MCF 10A (cell line): ENCODE measurements at regions not wholly inside any gene's neighbourhood (a gene's known extent, or its start where the extent isn't known, plus 50 kb on each side); places are given as distances from the start of the nearest gene placed in this dataset.

Experiments
- BruUV-seq: library from RNA; stranded (reverse); fragments of 400-500 nt; replicated peaks from 2 replicates; lab custom pipeline; 2021; lab: Mats Ljungman, UMichigan
- CTCF ChIA-PET: fragments of 300-600 bp; sonication (Branson Sonifier 250); formaldehyde crosslinking; extraction: SDS; loops from one replicate; lab custom pipeline; 2021; ENCODE audit warnings: antibody characterized with exemption, inconsistent platforms; lab: Yijun Ruan, JAX
- POLR2A ChIA-PET: fragments of 300-600, 350-650 bp; sonication (Branson Sonifier 250); formaldehyde crosslinking; extraction: SDS; loops from one replicate; lab custom pipeline; 2020; ENCODE audit warnings: antibody characterized with exemption, inconsistent platforms; lab: Yijun Ruan, JAX
- DNase-seq: peaks from one replicate; pipeline ENCODE4 v3.0.0-alpha.2; 2018; ENCODE audit not compliant: unreplicated experiment
- H3K27ac Mint-ChIP-seq: one replicate; pipeline ENCODE4 v1.8.0; 2022; ENCODE audit warnings: mild to moderate bottlenecking, low read depth, mixed read lengths; ENCODE audit not compliant: unreplicated experiment
- H3K27me3 Mint-ChIP-seq: one replicate; pipeline ENCODE4 v1.8.0; 2022; ENCODE audit warnings: mixed read lengths; ENCODE audit not compliant: insufficient read depth, unreplicated experiment
- H3K36me3 Mint-ChIP-seq: one replicate; pipeline ENCODE4 v1.8.0; 2022; ENCODE audit warnings: mild to moderate bottlenecking, moderate library complexity, mixed read lengths; ENCODE audit not compliant: insufficient read depth, unreplicated experiment
- H3K4me1 Mint-ChIP-seq: one replicate; pipeline ENCODE4 v1.8.0; 2022; ENCODE audit warnings: mixed read lengths; ENCODE audit not compliant: insufficient read depth, unreplicated experiment
- H3K4me3 Mint-ChIP-seq: one replicate; pipeline ENCODE4 v1.8.0; 2022; ENCODE audit warnings: mild to moderate bottlenecking, moderate library complexity, mixed read lengths; ENCODE audit not compliant: unreplicated experiment
- H3K9me3 Mint-ChIP-seq: one replicate; pipeline ENCODE4 v1.8.0; 2022; ENCODE audit warnings: mixed read lengths; ENCODE audit not compliant: unreplicated experiment
- CTCF ChIP-seq: fragments of 200-600 bp; IDR thresholded peaks from one replicate; pipeline ENCODE4 v1.8.0; 2022; ENCODE audit warnings: antibody characterized with exemption, mild to moderate bottlenecking; ENCODE audit not compliant: unreplicated experiment
- intact Hi-C: fragments of 100-400 bp; cut with micrococcal nuclease; formaldehyde crosslinking; loops from 2 replicates; pipeline ENCODE4 v1.14.1; 2022

DNA sequence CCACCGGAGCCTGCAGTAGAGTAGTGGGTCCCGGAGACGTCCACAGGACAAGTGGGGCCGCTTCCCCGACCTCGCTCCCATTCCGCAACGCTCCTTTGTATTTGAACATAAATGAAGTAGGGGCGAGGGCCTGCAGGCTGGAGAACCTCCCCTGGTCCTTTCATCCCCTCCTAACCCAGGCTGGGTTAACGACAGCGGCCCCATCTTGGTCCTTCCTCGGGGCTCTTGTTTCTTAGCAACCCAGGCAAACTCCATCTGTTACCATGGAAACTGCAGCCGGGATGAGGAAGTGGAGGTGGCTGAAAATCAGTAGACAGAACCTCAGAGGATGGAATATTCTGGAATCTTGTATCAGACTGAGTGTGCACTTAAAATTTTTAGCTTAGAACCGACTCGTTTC lies 132.6 kb upstream of the USP29 start:
- peaks cover 26% of the 10 kb centered on the region for H3K9me3 Mint-ChIP-seq
- TF ChIP-seq CTCF: no peak
- H3K4me1 Mint-ChIP-seq: no peaks in the 10 kb centered on the region
- CTCF ChIA-PET: no interaction called here
- intact Hi-C loops: no loop called here
- no peak for DNase-seq
- H3K27me3 Mint-ChIP-seq: no peaks in the 10 kb centered on the region
- H3K27ac Mint-ChIP-seq: no peak overlapping the region
- BruUV-seq: no TSS peak
- H3K4me3 Mint-ChIP-seq: no peak overlapping the region
- peaks cover 6% of the 10 kb centered on the region for H3K36me3 Mint-ChIP-seq
- POLR2A ChIA-PET: no interaction called here

- H3K4me3 Mint-ChIP-seq: no peak overlapping the region
- no TSS peak for BruUV-seq
- ChIA-PET CTCF (no interaction called here), POLR2A (no interaction called here)
- intact Hi-C loops: no loop called here
- H3K4me1 Mint-ChIP-seq: no peaks in the 10 kb centered on the region
- no peak for DNase-seq
- no peaks in the 10 kb centered on the region for H3K36me3 Mint-ChIP-seq
- peaks cover 32% of the 10 kb centered on the region for H3K9me3 Mint-ChIP-seq
- TF ChIP-seq CTCF: no peak
- no peak overlapping the region for H3K27ac Mint-ChIP-seq
- no peaks in the 10 kb centered on the region for H3K27me3 Mint-ChIP-seq
These were observed 131.5 kb upstream of the USP29 start for GRCh38 chr19:56988299-56988698.

DNA sequence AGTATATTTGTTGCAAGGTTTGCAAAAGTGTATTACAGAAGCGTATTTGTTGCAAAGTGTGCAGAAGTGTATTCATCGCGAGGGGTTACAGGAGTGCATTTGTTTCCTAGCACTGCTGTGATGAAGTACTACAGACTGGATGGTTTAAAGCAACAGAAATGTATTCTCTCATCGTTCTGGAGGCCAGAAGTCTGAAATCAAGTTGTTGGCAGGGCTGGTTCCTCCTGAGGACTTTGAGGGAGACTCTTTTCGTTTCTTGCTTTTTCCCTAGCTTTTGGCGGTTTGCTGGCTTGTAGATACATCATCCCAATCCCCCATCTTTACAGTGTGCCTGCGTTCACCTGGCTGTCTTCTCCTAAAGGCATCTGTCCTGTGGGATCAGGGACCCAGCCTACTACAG lies 127.9 kb upstream of the USP29 start:
- H3K9me3 Mint-ChIP-seq: peaks cover 50% of the 10 kb centered on the region
- no peak overlapping the region for H3K4me3 Mint-ChIP-seq
- no peak overlapping the region for H3K27ac Mint-ChIP-seq
- BruUV-seq: no TSS peak
- TF ChIP-seq CTCF: no peak
- CTCF ChIA-PET: no interaction called here
- no peaks in the 10 kb centered on the region for H3K27me3 Mint-ChIP-seq
- no peak for DNase-seq
- no peaks in the 10 kb centered on the region for H3K4me1 Mint-ChIP-seq
- POLR2A ChIA-PET: no interaction called here
- H3K36me3 Mint-ChIP-seq: no peaks in the 10 kb centered on the region
- intact Hi-C loops: no loop called here

GRCh38 chr19:56993851-56994250 lies 125.9 kb upstream of the USP29 start:
- no TSS peak for BruUV-seq
- Mint-ChIP-seq H3K4me3 (no peak overlapping the region), H3K27me3 (no peaks in the 10 kb centered on the region), H3K27ac (no peak overlapping the region), H3K4me1 (no peaks in the 10 kb centered on the region), H3K36me3 (no peaks in the 10 kb centered on the region), H3K9me3 (peaks cover 50% of the 10 kb centered on the region)
- DNase-seq: no peak
- ChIA-PET CTCF (no interaction called here), POLR2A (no interaction called here)
- intact Hi-C loops: no loop called here
- no peak for TF ChIP-seq CTCF
